WERI-Rb-1 (cell line): ENCODE measurements at regions not wholly inside any gene's neighbourhood (a gene's known extent, or its start where the extent isn't known, plus 50 kb on each side); places are given as distances from the start of the nearest gene placed in this dataset.

ENCODE experiments used
- DNase-seq: peaks from one replicate; pipeline ENCODE4 v3.0.0-alpha.2; 2020
- H3K27ac ChIP-seq: fragments of 250-450 bp; sonication (Bioruptor Pico); 2 replicates; pipeline ENCODE4 v1.5.1; 2020; ENCODE audit warnings: mild to moderate bottlenecking, moderate library complexity
- H3K27me3 ChIP-seq: fragments of 250-450 bp; sonication (Bioruptor Pico); 2 replicates; pipeline ENCODE4 v1.5.1; 2021; ENCODE audit warnings: mild to moderate bottlenecking, low read depth, moderate library complexity; ENCODE audit not compliant: insufficient read depth, severe bottlenecking
- H3K36me3 ChIP-seq: fragments of 250-450 bp; sonication (Bioruptor Pico); 2 replicates; pipeline ENCODE4 v1.5.1; 2020; ENCODE audit warnings: mild to moderate bottlenecking, moderate library complexity
- H3K4me3 ChIP-seq: 2 replicates; pipeline ENCODE4 v1.5.1; 2011; ENCODE audit warnings: low read depth, mild to moderate bottlenecking, control low read depth, low read length
- H3K9me3 ChIP-seq: fragments of 250-450 bp; sonication (Bioruptor Pico); 2 replicates; pipeline ENCODE4 v1.5.1; 2021; ENCODE audit warnings: mild to moderate bottlenecking, moderate library complexity; ENCODE audit not compliant: severe bottlenecking
- TF ChIP-seq, protein P1 (sequence below): IDR thresholded peaks from 2 replicates; pipeline ENCODE4 v1.5.1; 2011; ENCODE audit warnings: low read depth, mild to moderate bottlenecking, control low read depth, inconsistent platforms, low read length

DNA sequence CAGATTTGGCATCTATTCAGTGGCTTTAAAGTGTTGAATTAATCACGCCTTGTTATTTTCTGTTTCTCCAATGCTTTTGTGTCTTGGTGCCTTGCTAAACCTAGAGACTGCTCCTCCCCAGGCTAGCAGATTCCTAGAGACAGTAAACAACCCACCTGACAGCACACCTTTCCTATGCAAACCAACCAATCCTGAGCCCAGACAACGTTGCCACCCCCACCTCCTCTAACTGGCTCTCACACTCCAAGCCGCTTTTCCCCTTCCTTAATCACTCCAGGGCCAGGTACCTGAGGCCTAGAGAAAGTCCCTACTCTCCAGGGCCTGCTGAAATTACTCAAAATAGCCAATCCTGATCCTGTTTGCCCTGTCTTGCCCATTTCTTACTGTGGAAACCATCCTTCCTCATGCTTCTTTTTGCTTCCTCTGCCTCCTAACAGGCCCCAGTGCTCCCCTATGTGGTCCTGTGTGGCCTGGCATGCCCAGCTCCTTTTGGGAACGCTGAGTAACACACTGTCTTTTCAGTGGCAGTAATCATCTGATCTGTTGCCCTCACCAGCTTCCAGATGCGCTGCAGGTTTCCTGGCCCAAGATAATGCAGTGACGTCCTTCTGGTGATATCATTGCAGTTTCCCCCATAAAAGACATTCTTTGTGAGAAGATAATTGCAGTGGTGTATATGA lies 53.4 kb downstream of the GAS1 start:
- Histone ChIP-seq H3K4me3 (no peak overlapping the region), H3K27ac (no peak overlapping the region), H3K27me3 (peaks cover 15% of the 10 kb centered on the region), H3K9me3 (no peaks in the 10 kb centered on the region), H3K36me3 (no peaks in the 10 kb centered on the region)
- TF ChIP-seq, protein P1, sequence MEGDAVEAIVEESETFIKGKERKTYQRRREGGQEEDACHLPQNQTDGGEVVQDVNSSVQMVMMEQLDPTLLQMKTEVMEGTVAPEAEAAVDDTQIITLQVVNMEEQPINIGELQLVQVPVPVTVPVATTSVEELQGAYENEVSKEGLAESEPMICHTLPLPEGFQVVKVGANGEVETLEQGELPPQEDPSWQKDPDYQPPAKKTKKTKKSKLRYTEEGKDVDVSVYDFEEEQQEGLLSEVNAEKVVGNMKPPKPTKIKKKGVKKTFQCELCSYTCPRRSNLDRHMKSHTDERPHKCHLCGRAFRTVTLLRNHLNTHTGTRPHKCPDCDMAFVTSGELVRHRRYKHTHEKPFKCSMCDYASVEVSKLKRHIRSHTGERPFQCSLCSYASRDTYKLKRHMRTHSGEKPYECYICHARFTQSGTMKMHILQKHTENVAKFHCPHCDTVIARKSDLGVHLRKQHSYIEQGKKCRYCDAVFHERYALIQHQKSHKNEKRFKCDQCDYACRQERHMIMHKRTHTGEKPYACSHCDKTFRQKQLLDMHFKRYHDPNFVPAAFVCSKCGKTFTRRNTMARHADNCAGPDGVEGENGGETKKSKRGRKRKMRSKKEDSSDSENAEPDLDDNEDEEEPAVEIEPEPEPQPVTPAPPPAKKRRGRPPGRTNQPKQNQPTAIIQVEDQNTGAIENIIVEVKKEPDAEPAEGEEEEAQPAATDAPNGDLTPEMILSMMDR, result no peak
- DNase-seq, result no peak

DNA sequence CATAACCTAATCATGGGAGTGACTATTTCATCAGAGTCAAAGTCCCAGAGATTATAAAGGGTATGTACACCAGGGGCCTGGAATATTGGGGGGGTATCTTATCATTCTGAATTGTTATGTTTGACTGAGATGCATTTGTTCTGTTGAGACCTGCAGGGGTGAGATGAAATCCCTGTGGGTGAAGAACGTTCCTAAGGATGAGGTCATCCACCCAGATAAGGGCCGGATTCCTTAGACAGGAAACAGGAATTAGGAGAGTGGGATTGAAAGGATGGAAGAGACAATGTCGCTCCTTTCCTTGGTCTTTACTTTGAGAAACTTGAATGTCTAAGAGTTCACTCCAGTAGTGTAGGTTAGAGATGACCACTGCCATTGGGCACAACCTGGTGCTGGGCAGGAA lies 54.7 kb downstream of the GAS1 start:
- no peaks in the 10 kb centered on the region for H3K36me3 ChIP-seq
- H3K27ac ChIP-seq, result no peak overlapping the region
- H3K27me3 ChIP-seq, result peaks cover 19% of the 10 kb centered on the region
- DNase-seq, result no peak
- no peak overlapping the region for H3K4me3 ChIP-seq
- no peaks in the 10 kb centered on the region for H3K9me3 ChIP-seq
- TF ChIP-seq, protein P1, result no peak

DNA sequence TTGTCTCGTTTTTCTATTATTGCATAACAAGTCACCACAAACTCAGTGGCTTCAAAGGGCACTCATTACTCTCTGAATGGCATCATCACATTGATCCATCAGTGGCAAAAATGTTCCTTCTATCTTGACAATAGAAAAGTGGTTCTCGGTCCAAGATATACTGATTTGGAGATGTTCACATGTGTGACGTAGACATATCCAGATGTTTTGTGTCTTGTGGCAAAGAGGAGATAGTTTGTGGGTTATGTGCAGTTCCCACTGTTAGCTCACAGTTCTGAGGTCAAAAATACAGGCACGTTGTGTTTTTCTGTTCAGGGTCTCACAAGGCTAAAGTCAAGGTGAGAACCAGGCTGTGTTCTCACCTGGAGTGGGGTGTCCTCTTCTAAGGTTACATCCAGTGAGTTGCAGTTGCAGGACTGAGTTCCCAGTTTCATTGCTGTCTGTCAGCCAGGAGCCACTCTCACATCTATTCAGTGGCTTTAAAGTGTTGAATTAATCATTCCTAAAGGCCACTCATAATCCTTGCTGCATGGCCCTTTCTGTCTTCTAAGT lies 55.3 kb downstream of the GAS1 start:
- Histone ChIP-seq H3K9me3 (no peaks in the 10 kb centered on the region), H3K27ac (no peak overlapping the region), H3K4me3 (no peak overlapping the region), H3K36me3 (no peaks in the 10 kb centered on the region), H3K27me3 (peaks cover 24% of the 10 kb centered on the region)
- no peak for DNase-seq
- TF ChIP-seq, protein P1, result no peak

DNA sequence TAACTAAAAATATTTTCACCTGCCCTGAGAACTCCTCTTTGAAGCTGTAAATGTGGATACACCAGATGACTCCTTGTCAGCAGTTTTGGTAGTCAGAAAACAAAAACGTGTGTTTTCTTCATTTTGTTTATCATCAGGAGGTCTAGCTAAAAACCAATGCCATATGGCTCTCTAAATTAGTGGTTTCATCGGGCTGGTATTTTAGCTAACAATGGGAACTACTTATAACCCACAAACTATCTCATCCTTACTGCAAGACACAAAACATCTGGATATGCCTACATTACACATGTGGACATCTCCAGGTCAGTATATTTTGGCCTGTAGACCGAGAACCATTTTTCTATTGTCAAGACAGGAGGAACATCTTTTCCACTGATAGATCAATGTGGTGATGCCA lies 56.2 kb downstream of the GAS1 start:
- DNase-seq, result no peak
- no peak overlapping the region for H3K27ac ChIP-seq
- peaks cover 28% of the 10 kb centered on the region for H3K27me3 ChIP-seq
- TF ChIP-seq, protein P1, result no peak
- no peaks in the 10 kb centered on the region for H3K36me3 ChIP-seq
- H3K4me3 ChIP-seq, result no peak overlapping the region
- H3K9me3 ChIP-seq, result no peaks in the 10 kb centered on the region

DNA sequence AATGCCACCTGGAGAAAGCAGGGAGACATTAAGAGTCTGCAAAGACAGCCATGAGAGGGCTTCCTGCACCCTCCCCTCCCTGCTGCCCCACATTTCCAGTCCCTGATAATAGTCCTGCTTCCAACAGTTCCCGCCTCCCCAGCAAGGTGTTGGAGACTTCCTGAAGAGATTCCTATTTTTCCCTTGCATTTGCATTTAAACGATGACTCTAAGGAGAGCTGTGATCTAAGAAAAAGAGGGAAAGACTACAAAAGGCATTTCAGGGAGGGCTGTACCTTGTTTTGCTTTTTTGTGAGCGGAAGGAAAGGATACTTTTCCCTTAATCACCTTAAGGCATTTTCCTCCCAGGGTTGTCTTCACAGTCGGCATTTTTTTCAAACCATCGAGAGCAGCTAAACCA lies 62.1 kb downstream of the GAS1 start:
- TF ChIP-seq, protein P1, result no peak
- no peak for DNase-seq
- no peak overlapping the region for H3K4me3 ChIP-seq

More for the DNA sequence above, 62.1 kb downstream of the GAS1 start:
- no peak overlapping the region for H3K27ac ChIP-seq
- H3K9me3 ChIP-seq, result no peaks in the 10 kb centered on the region
- no peaks in the 10 kb centered on the region for H3K36me3 ChIP-seq
- H3K27me3 ChIP-seq, result peaks cover 55% of the 10 kb centered on the region
